SK-N-SH (cell line): ENCODE measurements at regions not wholly inside any gene's neighbourhood (a gene's known extent, or its start where the extent isn't known, plus 50 kb on each side); places are given as distances from the start of the nearest gene placed in this dataset.

Experiments used
- ELF1 ChIP-seq: IDR thresholded peaks from 2 replicates; pipeline ENCODE4 v1.4.0; 2012
- EZH2phosphoT487 ChIP-seq: fragments of 200-600 bp; sonication (generic); IDR thresholded peaks from 2 replicates; pipeline ENCODE4 v1.6.1; 2017; ENCODE audit warnings: low read depth, mixed run types, mild to moderate bottlenecking, antibody characterized with exemption, moderate library complexity, borderline replicate concordance
- JUND ChIP-seq: IDR thresholded peaks from 2 replicates; pipeline ENCODE4 v1.4.0; 2012
- RXRA ChIP-seq: IDR thresholded peaks from 2 replicates; pipeline ENCODE4 v1.4.0; 2012; ENCODE audit warnings: low read depth, mild to moderate bottlenecking, borderline replicate concordance
- TF ChIP-seq, protein P1 (sequence below): fragments of 200-600 bp; sonication (generic); IDR thresholded peaks from 2 replicates; pipeline ENCODE4 v1.6.1; 2017; ENCODE audit warnings: antibody characterized with exemption, mild to moderate bottlenecking, moderate library complexity
- TF ChIP-seq, protein P2 (sequence below): IDR thresholded peaks from 2 replicates; pipeline ENCODE4 v1.4.0; 2012; ENCODE audit warnings: low read depth, borderline replicate concordance

DNA sequence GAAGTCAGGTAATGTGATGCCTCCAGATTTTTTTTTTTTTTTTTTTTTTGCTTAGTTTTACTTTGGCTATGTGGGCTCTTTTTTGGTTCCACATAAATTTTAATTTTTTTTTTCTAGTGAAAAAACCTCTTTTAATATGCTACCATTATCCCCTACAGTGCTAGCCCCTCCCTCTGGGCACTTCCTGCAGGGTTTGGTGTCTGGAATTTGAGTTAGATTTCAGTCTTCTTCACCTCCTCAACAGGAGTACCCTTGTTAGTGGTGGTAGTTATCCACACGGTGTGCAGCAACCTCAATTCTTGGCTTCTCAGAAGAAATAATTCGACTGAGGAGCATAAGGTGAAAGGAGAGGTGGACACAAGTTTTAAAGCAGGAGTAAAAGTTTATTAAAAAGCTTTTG lies 128.8 kb upstream of the SYNCRIP start:
- TF ChIP-seq, protein P1, sequence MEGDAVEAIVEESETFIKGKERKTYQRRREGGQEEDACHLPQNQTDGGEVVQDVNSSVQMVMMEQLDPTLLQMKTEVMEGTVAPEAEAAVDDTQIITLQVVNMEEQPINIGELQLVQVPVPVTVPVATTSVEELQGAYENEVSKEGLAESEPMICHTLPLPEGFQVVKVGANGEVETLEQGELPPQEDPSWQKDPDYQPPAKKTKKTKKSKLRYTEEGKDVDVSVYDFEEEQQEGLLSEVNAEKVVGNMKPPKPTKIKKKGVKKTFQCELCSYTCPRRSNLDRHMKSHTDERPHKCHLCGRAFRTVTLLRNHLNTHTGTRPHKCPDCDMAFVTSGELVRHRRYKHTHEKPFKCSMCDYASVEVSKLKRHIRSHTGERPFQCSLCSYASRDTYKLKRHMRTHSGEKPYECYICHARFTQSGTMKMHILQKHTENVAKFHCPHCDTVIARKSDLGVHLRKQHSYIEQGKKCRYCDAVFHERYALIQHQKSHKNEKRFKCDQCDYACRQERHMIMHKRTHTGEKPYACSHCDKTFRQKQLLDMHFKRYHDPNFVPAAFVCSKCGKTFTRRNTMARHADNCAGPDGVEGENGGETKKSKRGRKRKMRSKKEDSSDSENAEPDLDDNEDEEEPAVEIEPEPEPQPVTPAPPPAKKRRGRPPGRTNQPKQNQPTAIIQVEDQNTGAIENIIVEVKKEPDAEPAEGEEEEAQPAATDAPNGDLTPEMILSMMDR: no peak
- TF ChIP-seq RXRA: no peak
- TF ChIP-seq ELF1: no peak
- TF ChIP-seq, protein P2, sequence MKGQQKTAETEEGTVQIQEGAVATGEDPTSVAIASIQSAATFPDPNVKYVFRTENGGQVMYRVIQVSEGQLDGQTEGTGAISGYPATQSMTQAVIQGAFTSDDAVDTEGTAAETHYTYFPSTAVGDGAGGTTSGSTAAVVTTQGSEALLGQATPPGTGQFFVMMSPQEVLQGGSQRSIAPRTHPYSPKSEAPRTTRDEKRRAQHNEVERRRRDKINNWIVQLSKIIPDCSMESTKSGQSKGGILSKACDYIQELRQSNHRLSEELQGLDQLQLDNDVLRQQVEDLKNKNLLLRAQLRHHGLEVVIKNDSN: no peak
- no peak for TF ChIP-seq EZH2phosphoT487
- TF ChIP-seq JUND: no peak
